GM21825 (cell line): ENCODE measurements at regions not wholly inside any gene's neighbourhood (a gene's known extent, or its start where the extent isn't known, plus 50 kb on each side); places are given as distances from the start of the nearest gene placed in this dataset.

ENCODE experiments used
- ATAC-seq: cut with Tn5 transposase; IDR thresholded peaks from one replicate; pipeline ENCODE4 v1.9.1; 2021; ENCODE audit warnings: mild to moderate bottlenecking, moderate library complexity; ENCODE audit not compliant: unreplicated experiment

- no peak for ATAC-seq
Measured at GRCh38 chr6:168886964-168887363, 366.7 kb downstream of the THBS2 start.

DNA sequence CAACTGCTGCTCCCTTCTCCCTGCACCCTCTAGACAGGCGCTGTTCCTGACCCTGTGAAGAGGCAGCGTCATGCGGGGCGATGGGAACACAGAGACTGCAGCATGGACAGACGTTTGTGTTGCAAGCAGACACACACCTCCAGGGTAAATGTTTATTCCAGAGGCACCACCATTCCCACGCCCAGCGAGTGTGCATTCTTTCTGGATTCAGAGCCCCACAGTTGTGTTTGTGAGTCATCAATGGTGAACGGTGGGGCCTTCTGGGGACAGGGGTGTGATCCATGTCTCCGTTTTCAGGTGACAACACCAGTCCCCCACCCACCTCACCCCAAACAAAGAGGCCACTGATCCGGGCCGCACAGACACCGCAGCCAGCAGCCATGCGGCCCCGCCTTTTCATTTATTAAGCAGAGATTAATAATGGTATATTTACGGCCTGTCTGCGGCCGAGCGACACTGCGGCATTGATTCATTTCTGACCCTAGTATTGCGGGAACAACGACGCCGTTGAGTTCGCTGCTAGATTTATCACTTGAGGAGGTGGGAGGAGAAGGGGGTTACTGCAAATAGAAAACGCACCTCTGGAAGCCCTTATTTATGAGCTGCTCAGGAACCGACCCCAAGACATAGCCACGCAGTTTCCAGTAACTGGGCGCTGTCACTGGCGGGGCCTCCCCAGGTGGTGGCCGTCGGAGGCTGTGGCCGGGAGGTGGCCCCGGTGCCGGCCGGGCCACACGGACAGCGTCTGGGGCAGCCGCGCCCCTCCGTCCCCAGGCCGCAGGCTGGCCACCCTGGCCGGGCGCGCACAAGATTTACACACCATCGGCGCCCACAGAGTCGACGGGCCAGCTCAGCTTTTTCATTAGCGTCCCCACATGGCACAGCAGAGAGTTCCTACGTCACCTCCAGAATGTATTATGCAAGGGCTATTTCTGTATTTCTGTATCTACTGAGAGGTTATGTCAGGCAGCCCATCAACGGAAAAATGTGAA, 367.6 kb downstream of the THBS2 start:
- no peak for ATAC-seq

- no peak for ATAC-seq
Measured at GRCh38 chr6:168885196-168885595, 368.4 kb downstream of the THBS2 start.

DNA sequence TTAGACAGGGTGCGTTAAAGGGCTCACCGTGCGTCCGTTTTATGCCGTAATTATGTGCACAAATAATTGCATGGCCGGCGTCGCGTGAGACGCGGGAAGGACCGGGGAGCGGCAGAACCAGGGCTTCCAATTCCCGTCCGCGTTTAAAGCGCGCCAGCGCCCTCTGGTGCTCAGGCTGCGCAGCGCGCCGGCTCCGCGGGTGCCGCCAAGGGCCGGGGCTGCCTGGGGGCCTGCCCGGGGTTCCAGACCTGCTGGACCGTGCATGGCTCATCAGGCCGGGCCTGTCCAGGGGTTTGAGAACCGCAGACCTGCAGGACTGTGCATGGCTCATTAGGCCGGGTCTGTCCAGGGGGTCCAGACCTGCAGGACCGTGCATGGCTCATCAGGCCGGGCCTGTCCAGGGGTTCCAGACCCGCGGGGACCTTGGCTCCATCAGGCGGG, 369.0 kb downstream of the THBS2 start:
- ATAC-seq = no peak

- ATAC-seq = no peak
Measured at GRCh38 chr6:168884050-168884645, 369.5 kb downstream of the THBS2 start.

- no peak for ATAC-seq
Measured at GRCh38 chr6:168883410-168884049, 370.1 kb downstream of the THBS2 start.

DNA sequence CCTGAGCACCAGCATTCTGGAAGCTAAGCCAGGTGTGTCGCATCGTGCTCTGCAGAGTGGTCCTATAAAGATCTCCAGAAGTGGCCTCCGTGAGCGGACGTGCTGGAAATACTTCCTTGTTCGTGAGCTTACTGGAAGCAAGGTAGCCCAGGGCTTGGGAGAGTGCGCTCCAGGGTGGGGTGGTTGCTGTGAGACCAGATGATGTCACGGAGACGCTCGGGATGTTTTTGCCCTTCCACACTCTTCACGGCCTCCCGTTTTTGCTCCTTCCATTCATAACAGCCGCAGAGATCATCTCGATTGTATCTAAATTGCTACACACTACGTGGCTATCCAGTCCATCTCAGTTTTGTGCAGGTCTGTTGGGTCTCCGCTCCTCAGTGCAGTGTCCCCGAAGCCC, 373.4 kb downstream of the THBS2 start:
- no peak for ATAC-seq

DNA sequence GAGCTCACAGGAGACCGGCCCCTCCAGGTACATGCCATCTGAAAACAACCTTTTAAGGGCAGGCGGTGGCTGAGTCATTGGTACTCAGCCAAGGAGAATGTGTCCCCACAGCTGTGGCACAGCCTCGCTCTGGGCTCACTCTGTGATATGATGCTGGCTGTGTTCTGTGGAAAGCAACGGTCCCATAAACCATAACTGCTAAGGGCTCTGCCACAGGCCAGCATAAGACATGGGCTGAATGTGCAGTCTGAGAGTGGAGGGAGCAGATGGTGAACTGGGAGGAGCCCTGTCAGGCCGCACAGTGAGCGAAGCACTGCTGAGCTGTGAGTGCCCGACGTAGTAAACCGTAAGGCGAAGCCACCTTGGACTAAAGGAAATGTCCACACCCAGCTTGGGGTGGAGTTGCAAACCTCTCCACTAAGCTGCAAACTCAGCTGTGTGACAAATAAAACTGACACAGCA, 375.8 kb downstream of the THBS2 start:
- ATAC-seq = no peak

GRCh38 chr6:168876956-168877355, 376.7 kb downstream of the THBS2 start:
- ATAC-seq = no peak

- no peak for ATAC-seq
Measured at GRCh38 chr6:168875811-168876576, 377.7 kb downstream of the THBS2 start.

- no peak for ATAC-seq
Measured at GRCh38 chr6:168874637-168875036, 379.0 kb downstream of the THBS2 start.

GRCh38 chr6:168873278-168874190, 380.1 kb downstream of the THBS2 start:
- no peak for ATAC-seq

- no peak for ATAC-seq
Measured at GRCh38 chr6:168871642-168872315, 381.9 kb downstream of the THBS2 start.

- ATAC-seq = no peak
Measured at GRCh38 chr6:168870982-168871381, 382.7 kb downstream of the THBS2 start.

- ATAC-seq = no peak
Measured at GRCh38 chr6:168867247-168868102, 386.2 kb downstream of the THBS2 start.

- ATAC-seq = no peak
Measured at GRCh38 chr6:168866534-168866933, 387.1 kb downstream of the THBS2 start.

DNA sequence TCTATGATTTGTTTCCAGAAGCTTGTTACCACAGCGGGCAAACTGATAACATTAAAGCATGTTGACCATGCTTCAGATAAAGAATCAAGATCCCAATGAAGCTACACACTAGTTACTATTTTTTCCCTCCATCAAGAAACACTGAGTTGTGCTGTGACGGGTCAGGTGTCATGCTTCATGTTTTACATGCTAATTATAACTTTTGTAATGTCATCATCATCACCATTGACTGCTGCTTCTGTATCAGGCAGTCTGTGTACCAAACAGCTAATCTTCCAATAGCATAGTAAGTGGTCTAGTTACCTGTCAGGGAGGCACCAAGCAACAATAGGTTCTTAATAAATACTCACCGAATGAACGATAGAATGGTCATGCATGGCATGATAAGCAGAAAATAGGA, 388.1 kb downstream of the THBS2 start:
- ATAC-seq = no peak
